ENCODE measurements at regions not wholly inside any gene's neighbourhood (a gene's known extent, or its start where the extent isn't known, plus 50 kb on each side); places are given as distances from the start of the nearest gene placed in this dataset.

- Histone ChIP-seq H3K4me1 (ENCODE audit: control insufficient read depth, insufficient read depth, low read length) (no peaks in the 10 kb centered on the region), H3K9me3 (ENCODE audit: control insufficient read depth, insufficient read depth, low read depth, low read length) (no peaks in the 10 kb centered on the region), H3K27ac (ENCODE audit: low read length) (no peak overlapping the region), H3K36me3 (ENCODE audit: control insufficient read depth, insufficient read depth, low read length) (no peaks in the 10 kb centered on the region), H3K27me3 (ENCODE audit: control insufficient read depth, insufficient read depth, low read length) (no peaks in the 10 kb centered on the region), H3K4me3 (ENCODE audit: low read depth in 2 of 2, low read length in 2 of 2) (no peak overlapping the region)
- no TSS peak for BruUV-seq (replicated peaks)
- TF ChIP-seq, protein P1, sequence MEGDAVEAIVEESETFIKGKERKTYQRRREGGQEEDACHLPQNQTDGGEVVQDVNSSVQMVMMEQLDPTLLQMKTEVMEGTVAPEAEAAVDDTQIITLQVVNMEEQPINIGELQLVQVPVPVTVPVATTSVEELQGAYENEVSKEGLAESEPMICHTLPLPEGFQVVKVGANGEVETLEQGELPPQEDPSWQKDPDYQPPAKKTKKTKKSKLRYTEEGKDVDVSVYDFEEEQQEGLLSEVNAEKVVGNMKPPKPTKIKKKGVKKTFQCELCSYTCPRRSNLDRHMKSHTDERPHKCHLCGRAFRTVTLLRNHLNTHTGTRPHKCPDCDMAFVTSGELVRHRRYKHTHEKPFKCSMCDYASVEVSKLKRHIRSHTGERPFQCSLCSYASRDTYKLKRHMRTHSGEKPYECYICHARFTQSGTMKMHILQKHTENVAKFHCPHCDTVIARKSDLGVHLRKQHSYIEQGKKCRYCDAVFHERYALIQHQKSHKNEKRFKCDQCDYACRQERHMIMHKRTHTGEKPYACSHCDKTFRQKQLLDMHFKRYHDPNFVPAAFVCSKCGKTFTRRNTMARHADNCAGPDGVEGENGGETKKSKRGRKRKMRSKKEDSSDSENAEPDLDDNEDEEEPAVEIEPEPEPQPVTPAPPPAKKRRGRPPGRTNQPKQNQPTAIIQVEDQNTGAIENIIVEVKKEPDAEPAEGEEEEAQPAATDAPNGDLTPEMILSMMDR (IDR thresholded peaks at IDR 0.05): no peak
- CTCF ChIA-PET: no interaction called here
- DNase-seq (ENCODE audit: low read depth, low spot score): no peak
- no peak for ATAC-seq
- intact Hi-C loops (cut with micrococcal nuclease; ENCODE audit: unreplicated experiment) (no loop called here), in situ Hi-C loops (cut with HindIII; ENCODE audit: low pct_unique_long_range_greater_than_20kb, low sequenced_read_pairs) (no loop called here)
- POLR2A ChIA-PET: no interaction called here
Measured at GRCh38 chr17:71035226-71035625, 865.9 kb downstream of the KCNJ2 start.

DNA sequence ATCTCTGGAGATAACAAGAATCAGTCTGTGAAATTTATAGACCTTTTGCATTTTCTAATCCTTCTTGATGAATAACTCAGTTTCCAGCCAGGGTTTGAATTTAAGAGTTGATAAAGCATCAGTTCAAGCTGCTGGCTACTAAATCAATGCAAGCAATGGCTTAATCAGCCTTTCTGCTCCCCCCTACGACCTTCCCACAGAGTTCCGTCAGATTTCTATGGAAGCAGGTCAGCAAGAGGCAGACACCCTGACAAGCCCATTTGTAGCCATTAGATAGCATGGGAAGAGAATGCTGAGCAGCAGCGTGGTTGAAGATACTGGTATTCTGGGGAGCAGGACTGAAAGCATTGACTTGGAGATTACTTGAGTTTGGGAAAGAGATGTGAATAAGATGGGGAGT is 868.1 kb downstream of the KCNJ2 start:
- no peak overlapping the region for H3K4me3 ChIP-seq (ENCODE audit: low read depth in 2 of 2, low read length in 2 of 2)
- no peaks in the 10 kb centered on the region for H3K27me3 ChIP-seq (ENCODE audit: control insufficient read depth, insufficient read depth, low read length)
- in situ Hi-C loops (cut with HindIII; ENCODE audit: low pct_unique_long_range_greater_than_20kb, low sequenced_read_pairs): no loop called here
- no peaks in the 10 kb centered on the region for H3K4me1 ChIP-seq (ENCODE audit: control insufficient read depth, insufficient read depth, low read length)
- BruUV-seq (replicated peaks): no TSS peak
- CTCF ChIA-PET: interaction anchor here (1.0 kb wide), 1 partner anchor 65 kb away, joined by 3 read pairs; no protein-coding TSS in a partner anchor
- DNase-seq (ENCODE audit: low read depth, low spot score) (no peak), ATAC-seq (no peak)
- POLR2A ChIA-PET: no interaction called here
- no peak for TF ChIP-seq POLR2AphosphoS5 (IDR thresholded peaks at IDR 0.05; ENCODE audit: low read depth, low read length)
- TF ChIP-seq, protein P2, sequence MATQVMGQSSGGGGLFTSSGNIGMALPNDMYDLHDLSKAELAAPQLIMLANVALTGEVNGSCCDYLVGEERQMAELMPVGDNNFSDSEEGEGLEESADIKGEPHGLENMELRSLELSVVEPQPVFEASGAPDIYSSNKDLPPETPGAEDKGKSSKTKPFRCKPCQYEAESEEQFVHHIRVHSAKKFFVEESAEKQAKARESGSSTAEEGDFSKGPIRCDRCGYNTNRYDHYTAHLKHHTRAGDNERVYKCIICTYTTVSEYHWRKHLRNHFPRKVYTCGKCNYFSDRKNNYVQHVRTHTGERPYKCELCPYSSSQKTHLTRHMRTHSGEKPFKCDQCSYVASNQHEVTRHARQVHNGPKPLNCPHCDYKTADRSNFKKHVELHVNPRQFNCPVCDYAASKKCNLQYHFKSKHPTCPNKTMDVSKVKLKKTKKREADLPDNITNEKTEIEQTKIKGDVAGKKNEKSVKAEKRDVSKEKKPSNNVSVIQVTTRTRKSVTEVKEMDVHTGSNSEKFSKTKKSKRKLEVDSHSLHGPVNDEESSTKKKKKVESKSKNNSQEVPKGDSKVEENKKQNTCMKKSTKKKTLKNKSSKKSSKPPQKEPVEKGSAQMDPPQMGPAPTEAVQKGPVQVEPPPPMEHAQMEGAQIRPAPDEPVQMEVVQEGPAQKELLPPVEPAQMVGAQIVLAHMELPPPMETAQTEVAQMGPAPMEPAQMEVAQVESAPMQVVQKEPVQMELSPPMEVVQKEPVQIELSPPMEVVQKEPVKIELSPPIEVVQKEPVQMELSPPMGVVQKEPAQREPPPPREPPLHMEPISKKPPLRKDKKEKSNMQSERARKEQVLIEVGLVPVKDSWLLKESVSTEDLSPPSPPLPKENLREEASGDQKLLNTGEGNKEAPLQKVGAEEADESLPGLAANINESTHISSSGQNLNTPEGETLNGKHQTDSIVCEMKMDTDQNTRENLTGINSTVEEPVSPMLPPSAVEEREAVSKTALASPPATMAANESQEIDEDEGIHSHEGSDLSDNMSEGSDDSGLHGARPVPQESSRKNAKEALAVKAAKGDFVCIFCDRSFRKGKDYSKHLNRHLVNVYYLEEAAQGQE (IDR thresholded peaks at IDR 0.05; ENCODE audit: insufficient read depth in 1 of 2, low read depth in 2 of 2, low read length in 1 of 2): no peak
- no peak for TF ChIP-seq SIN3A (IDR thresholded peaks at IDR 0.05; ENCODE audit: borderline replicate concordance, insufficient read depth, low read depth, low read length)
- TF ChIP-seq TCF7L2 (IDR thresholded peaks at IDR 0.05; ENCODE audit: low read depth, low read length): no peak
- TF ChIP-seq, protein P1 (IDR thresholded peaks at IDR 0.05): no peak
- no peak overlapping the region for H3K27ac ChIP-seq (ENCODE audit: low read length)
- intact Hi-C loops (cut with micrococcal nuclease; ENCODE audit: unreplicated experiment): no loop called here
- no peaks in the 10 kb centered on the region for H3K36me3 ChIP-seq (ENCODE audit: control insufficient read depth, insufficient read depth, low read length)
- H3K9me3 ChIP-seq (ENCODE audit: control insufficient read depth, insufficient read depth, low read depth, low read length): no peaks in the 10 kb centered on the region

GRCh38 chr17:71039391-71039790 is 870.1 kb downstream of the KCNJ2 start:
- CTCF ChIA-PET: no interaction called here
- no peak overlapping the region for H3K27ac ChIP-seq (ENCODE audit: low read length)
- in situ Hi-C loops (cut with HindIII; ENCODE audit: low pct_unique_long_range_greater_than_20kb, low sequenced_read_pairs) (no loop called here), intact Hi-C loops (cut with micrococcal nuclease; ENCODE audit: unreplicated experiment) (no loop called here)
- no peaks in the 10 kb centered on the region for H3K27me3 ChIP-seq (ENCODE audit: control insufficient read depth, insufficient read depth, low read length)
- no peak for ATAC-seq
- H3K4me1 ChIP-seq (ENCODE audit: control insufficient read depth, insufficient read depth, low read length): no peaks in the 10 kb centered on the region
- TF ChIP-seq, protein P2 (IDR thresholded peaks at IDR 0.05; ENCODE audit: insufficient read depth in 1 of 2, low read depth in 2 of 2, low read length in 1 of 2): no peak
- TF ChIP-seq, protein P1 (IDR thresholded peaks at IDR 0.05): no peak
- TF ChIP-seq SIN3A (IDR thresholded peaks at IDR 0.05; ENCODE audit: borderline replicate concordance, insufficient read depth, low read depth, low read length) (no peak), POLR2AphosphoS5 (IDR thresholded peaks at IDR 0.05; ENCODE audit: low read depth, low read length) (no peak), TCF7L2 (IDR thresholded peaks at IDR 0.05; ENCODE audit: low read depth, low read length) (no peak)
- no peak for DNase-seq (ENCODE audit: low read depth, low spot score)
- H3K9me3 ChIP-seq (ENCODE audit: control insufficient read depth, insufficient read depth, low read depth, low read length): no peaks in the 10 kb centered on the region
- H3K36me3 ChIP-seq (ENCODE audit: control insufficient read depth, insufficient read depth, low read length): no peaks in the 10 kb centered on the region
- POLR2A ChIA-PET: no interaction called here
- H3K4me3 ChIP-seq (ENCODE audit: low read depth in 2 of 2, low read length in 2 of 2): no peak overlapping the region
- BruUV-seq (replicated peaks): no TSS peak

Data from Panc1 (cell line).